ENCODE measurements at regions not wholly inside any gene's neighbourhood (a gene's known extent, or its start where the extent isn't known, plus 50 kb on each side); places are given as distances from the start of the nearest gene placed in this dataset.

GRCh38 chr20:11654766-11655165 is 262.9 kb upstream of the BTBD3 start:
- no peaks in the 10 kb centered on the region for H3K4me1 ChIP-seq (ENCODE audit: control insufficient read depth, insufficient read depth, low read length)
- H2BK15ac ChIP-seq (ENCODE audit: low read depth, low read length) = no peak overlapping the region
- H3K9me3 ChIP-seq (ENCODE audit: control insufficient read depth, insufficient read depth, low read length) = no peaks in the 10 kb centered on the region
- no CpG with 5 or more reads among the region's 1 CpG for WGBS, 2 experiments (ENCODE audit: extremely low coverage in 2 of 2, insufficient read length in 1 of 2)
- intact Hi-C loops (cut with micrococcal nuclease) (no loop called here), in situ Hi-C loops (cut with MboI; ENCODE audit: low sequenced_read_pairs) (no loop called here), dilution Hi-C loops (cut with HindIII; ENCODE audit: low sequenced_read_pairs, unreplicated experiment) (no loop called here)
- H3K56ac ChIP-seq (ENCODE audit: extremely low read depth, insufficient read depth, low read length) = no peak overlapping the region
- H4K20me1 ChIP-seq (ENCODE audit: insufficient read depth, low read length) = no peaks in the 10 kb centered on the region
- H3K4me3 ChIP-seq (ENCODE audit: insufficient read depth, low read depth, low read length) = no peak overlapping the region
- POLR2A ChIA-PET (ENCODE audit: unreplicated experiment) = no interaction called here
- no peak overlapping the region for H2AK9ac ChIP-seq (replicated peaks; ENCODE audit: low read depth, low read length, poor library complexity)
- TF ChIP-seq ELK1 (IDR thresholded peaks at IDR 0.05; ENCODE audit: borderline replicate concordance, low read depth, low read length) (no peak), RCOR1 (IDR thresholded peaks at IDR 0.05; ENCODE audit: insufficient replicate concordance, low read length) (no peak), MXI1 (IDR thresholded peaks at IDR 0.05; ENCODE audit: borderline replicate concordance, low read depth, low read length) (no peak), CTCF (conservative IDR thresholded peaks at IDR 0.05; ENCODE audit: low read depth, low read length) (no peak), FOS (IDR thresholded peaks at IDR 0.05; ENCODE audit: low read depth, low read length) (no peak), MAFK (IDR thresholded peaks at IDR 0.05; ENCODE audit: low read depth, low read length) (no peak), RAD21 (IDR thresholded peaks at IDR 0.05; ENCODE audit: low read length) (no peak), SMC3 (IDR thresholded peaks at IDR 0.05; ENCODE audit: low read depth, low read length) (no peak), CEBPB (IDR thresholded peaks at IDR 0.05; ENCODE audit: low read depth, low read length) (no peak), NFE2L2 (IDR thresholded peaks at IDR 0.05; ENCODE audit: low read depth, low read length) (no peak), POLR2A (IDR thresholded peaks at IDR 0.05; ENCODE audit: low read depth, low read length) (no peak), BHLHE40 (IDR thresholded peaks at IDR 0.05; ENCODE audit: low read depth, low read length) (no peak), MAZ (IDR thresholded peaks at IDR 0.05; ENCODE audit: borderline replicate concordance, low read depth, low read length) (no peak), RFX5 (IDR thresholded peaks at IDR 0.05; ENCODE audit: low read depth, low read length) (no peak)
- no peaks in the 10 kb centered on the region for H3K9me1 ChIP-seq (ENCODE audit: insufficient read depth, low read length)
- H3K4ac ChIP-seq (ENCODE audit: low read depth, low read length) = no peak overlapping the region
- no peak overlapping the region for H2AFZ ChIP-seq (replicated peaks; ENCODE audit: low read length, poor library complexity)
- no peak for DNase-seq
- H4K91ac ChIP-seq (ENCODE audit: insufficient read depth, low read depth, low read length) = no peak overlapping the region
- no peak overlapping the region for H2AK5ac ChIP-seq (ENCODE audit: low read depth, low read length)
- H3K4me2 ChIP-seq (ENCODE audit: low read depth, low read length) = no peak overlapping the region
- no peak overlapping the region for H3K27ac ChIP-seq (ENCODE audit: insufficient read depth, low read length)
- no peak overlapping the region for H4K5ac ChIP-seq (ENCODE audit: low read depth, low read length)
- CTCF ChIA-PET = no interaction called here
- no peaks in the 10 kb centered on the region for H3K79me1 ChIP-seq (ENCODE audit: low read depth in 1 of 2, low read length in 2 of 2)
- H2BK20ac ChIP-seq (ENCODE audit: low read depth, low read length) = no peak overlapping the region
- H3K23ac ChIP-seq (ENCODE audit: low read depth, low read length) = no peak overlapping the region
- H3K9ac ChIP-seq (ENCODE audit: low read depth, low read length) = no peak overlapping the region
- no peak overlapping the region for H2BK5ac ChIP-seq (ENCODE audit: low read depth, low read length, poor library complexity, severe bottlenecking)
- no peak overlapping the region for H3K14ac ChIP-seq (replicated peaks; ENCODE audit: low read depth, low read length)
- H3K27me3 ChIP-seq (ENCODE audit: control insufficient read depth, insufficient read depth, low read length) = no peaks in the 10 kb centered on the region
- ATAC-seq (ENCODE audit: low read depth) = no peak
- no peak overlapping the region for H3K18ac ChIP-seq (ENCODE audit: low read depth, low read length)
- no peak overlapping the region for H4K8ac ChIP-seq (ENCODE audit: low read depth in 2 of 2, low read length in 2 of 2)
- H2BK120ac ChIP-seq (ENCODE audit: low read depth, low read length) = no peak overlapping the region
- no peaks in the 10 kb centered on the region for H3K36me3 ChIP-seq (ENCODE audit: control insufficient read depth, insufficient read depth, low read length)
- BruUV-seq (replicated peaks) = no TSS peak
